NB4 (cell line): ENCODE measurements at regions not wholly inside any gene's neighbourhood (a gene's known extent, or its start where the extent isn't known, plus 50 kb on each side); places are given as distances from the start of the nearest gene placed in this dataset.

Experiments used
- MAX ChIP-seq: IDR thresholded peaks from 2 replicates; pipeline ENCODE4 v1.6.1; 2011; ENCODE audit warnings: low read depth, low read length
- POLR2A ChIP-seq: IDR thresholded peaks from 2 replicates; pipeline ENCODE4 v1.6.1; 2011; ENCODE audit warnings: mild to moderate bottlenecking; ENCODE audit not compliant: insufficient read length; ENCODE audit errors: extremely low read depth
- TF ChIP-seq, protein P1 (sequence below): IDR thresholded peaks from one replicate; pipeline ENCODE4 v1.5.1; 2012; ENCODE audit warnings: low read depth, low read length

DNA sequence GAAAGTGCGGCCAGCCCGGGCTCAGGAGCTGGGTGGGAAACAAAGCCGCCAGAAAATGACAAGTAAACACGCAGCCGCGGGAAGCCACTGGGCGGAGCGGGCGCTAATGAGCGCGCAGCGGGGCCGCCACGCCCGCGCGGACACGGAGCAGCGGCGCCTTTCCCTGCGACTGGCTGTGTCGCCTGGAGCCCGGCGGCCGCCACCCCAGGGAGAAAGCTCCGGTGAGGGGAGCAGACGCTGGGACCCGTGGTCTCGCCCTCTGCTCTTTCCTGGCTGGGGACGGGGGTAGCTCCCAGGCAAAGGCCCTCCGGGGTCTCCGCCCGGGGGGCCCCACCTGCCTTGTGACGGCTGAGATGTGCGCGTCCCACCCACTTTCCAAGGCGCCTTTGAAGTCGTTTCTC, 54.9 kb downstream of the PRR18 start:
- TF ChIP-seq, protein P1, sequence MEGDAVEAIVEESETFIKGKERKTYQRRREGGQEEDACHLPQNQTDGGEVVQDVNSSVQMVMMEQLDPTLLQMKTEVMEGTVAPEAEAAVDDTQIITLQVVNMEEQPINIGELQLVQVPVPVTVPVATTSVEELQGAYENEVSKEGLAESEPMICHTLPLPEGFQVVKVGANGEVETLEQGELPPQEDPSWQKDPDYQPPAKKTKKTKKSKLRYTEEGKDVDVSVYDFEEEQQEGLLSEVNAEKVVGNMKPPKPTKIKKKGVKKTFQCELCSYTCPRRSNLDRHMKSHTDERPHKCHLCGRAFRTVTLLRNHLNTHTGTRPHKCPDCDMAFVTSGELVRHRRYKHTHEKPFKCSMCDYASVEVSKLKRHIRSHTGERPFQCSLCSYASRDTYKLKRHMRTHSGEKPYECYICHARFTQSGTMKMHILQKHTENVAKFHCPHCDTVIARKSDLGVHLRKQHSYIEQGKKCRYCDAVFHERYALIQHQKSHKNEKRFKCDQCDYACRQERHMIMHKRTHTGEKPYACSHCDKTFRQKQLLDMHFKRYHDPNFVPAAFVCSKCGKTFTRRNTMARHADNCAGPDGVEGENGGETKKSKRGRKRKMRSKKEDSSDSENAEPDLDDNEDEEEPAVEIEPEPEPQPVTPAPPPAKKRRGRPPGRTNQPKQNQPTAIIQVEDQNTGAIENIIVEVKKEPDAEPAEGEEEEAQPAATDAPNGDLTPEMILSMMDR, result no peak
- TF ChIP-seq POLR2A (no peak), MAX (no peak)
